Breast epithelium (tissue), 3 donors: ENCODE measurements at regions not wholly inside any gene's neighbourhood (a gene's known extent, or its start where the extent isn't known, plus 50 kb on each side); places are given as distances from the start of the nearest gene placed in this dataset.

Experiments used
- CTCF ChIP-seq, 3 donors: fragments of 450-650 bp; IDR thresholded peaks; one replicate each; pipeline ENCODE4 v1.5.1; 2016 to 2017; ENCODE audit warnings: antibody characterized with exemption in 3 of 3, mild to moderate bottlenecking in 3 of 3, moderate library complexity in 3 of 3
- POLR2AphosphoS5 ChIP-seq, 3 donors: sonication (generic); formaldehyde crosslinking; IDR thresholded peaks; one replicate each; pipeline ENCODE4 v1.6.1; 2017; ENCODE audit warnings: antibody characterized with exemption in 3 of 3

DNA sequence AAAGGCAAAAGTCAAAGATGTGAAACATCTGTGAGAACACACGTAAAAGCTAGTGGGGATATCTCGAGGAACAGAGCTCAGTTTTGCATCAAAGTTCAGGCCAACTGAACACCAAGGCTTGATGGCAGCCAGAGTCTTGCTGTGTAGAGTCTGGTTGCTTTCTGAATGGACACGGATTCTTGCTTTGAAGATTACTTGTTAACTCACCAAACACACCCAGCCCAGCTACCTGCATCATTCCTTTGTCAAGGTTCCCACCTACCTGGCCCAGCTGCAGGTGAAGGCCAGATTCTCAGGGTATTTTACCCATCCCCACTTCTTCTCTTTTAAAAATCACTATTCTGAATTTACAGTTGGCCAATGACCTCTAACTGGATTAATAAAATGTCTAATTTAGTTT is 174.4 kb upstream of the PHYHIPL start:
- no peak for TF ChIP-seq CTCF (IDR thresholded peaks at IDR 0.05)
- no peak for TF ChIP-seq POLR2AphosphoS5 (IDR thresholded peaks at IDR 0.05)
